Caco-2 (cell line): ENCODE measurements at regions not wholly inside any gene's neighbourhood (a gene's known extent, or its start where the extent isn't known, plus 50 kb on each side); places are given as distances from the start of the nearest gene placed in this dataset.

Source experiments
- BruUV-seq: library from RNA; stranded (reverse); fragments of 400-500 nt; replicated peaks from 2 replicates; lab custom pipeline; 2021; lab: Mats Ljungman, UMichigan
- CTCF ChIA-PET: fragments of 300-600 bp; sonication (Branson Sonifier 250); formaldehyde crosslinking; loops from one replicate; lab custom pipeline; 2022; ENCODE audit warnings: antibody characterized with exemption; lab: Charles Lee
- POLR2A ChIA-PET: fragments of 300-600 bp; sonication (Branson Sonifier 250); formaldehyde crosslinking; loops from one replicate; lab custom pipeline; 2022; ENCODE audit warnings: antibody characterized with exemption; lab: Charles Lee
- DNase-seq, 2 experiments: peaks; one replicate each; pipeline versions ENCODE4 v3.0.0 to v3.0.0-alpha.2; 2020 to 2022
- H3K27me3 ChIP-seq: replicated peaks from 2 replicates; pipeline ENCODE4 v1.6.0; 2011; ENCODE audit warnings: low read length; ENCODE audit not compliant: control insufficient read depth, insufficient read depth
- H3K36me3 ChIP-seq: 2 replicates; pipeline ENCODE4 v1.5.1; 2011; ENCODE audit warnings: low read length; ENCODE audit not compliant: control insufficient read depth, insufficient read depth
- H3K4me1 ChIP-seq: fragments of 250-450 bp; sonication (Bioruptor Pico); 2 replicates; pipeline ENCODE4 v1.5.1; 2020; ENCODE audit warnings: mild to moderate bottlenecking
- H3K4me3 ChIP-seq: 2 replicates; pipeline ENCODE4 v1.5.1; 2011; ENCODE audit warnings: low read depth, mild to moderate bottlenecking, control low read depth, low read length
- H3K9me3 ChIP-seq: fragments of 250-450 bp; sonication (Bioruptor Pico); 2 replicates; pipeline ENCODE4 v1.5.1; 2020; ENCODE audit warnings: mild to moderate bottlenecking, moderate library complexity
- H3K27ac Mint-ChIP-seq: one replicate; pipeline ENCODE4 v1.8.0; 2022; ENCODE audit warnings: mixed read lengths; ENCODE audit not compliant: unreplicated experiment
- H3K27me3 Mint-ChIP-seq: one replicate; pipeline ENCODE4 v1.8.0; 2022; ENCODE audit warnings: mixed read lengths; ENCODE audit not compliant: insufficient read depth, unreplicated experiment
- H3K36me3 Mint-ChIP-seq: one replicate; pipeline ENCODE4 v1.8.0; 2022; ENCODE audit warnings: mild to moderate bottlenecking, mixed read lengths; ENCODE audit not compliant: insufficient read depth, unreplicated experiment
- H3K4me1 Mint-ChIP-seq: one replicate; pipeline ENCODE4 v1.8.0; 2022; ENCODE audit warnings: low read depth, mixed read lengths; ENCODE audit not compliant: unreplicated experiment
- H3K4me3 Mint-ChIP-seq: one replicate; pipeline ENCODE4 v1.8.0; 2022; ENCODE audit warnings: mild to moderate bottlenecking, moderate library complexity, mixed read lengths; ENCODE audit not compliant: unreplicated experiment
- H3K9me3 Mint-ChIP-seq: one replicate; pipeline ENCODE4 v1.8.0; 2022; ENCODE audit warnings: mixed read lengths; ENCODE audit not compliant: unreplicated experiment
- CTCF ChIP-seq, 2 experiments: fragments of 200-600 bp in 1 of 2; IDR thresholded peaks; 1 replicate in 1 of 2; 2 replicates in 1 of 2; pipeline versions ENCODE4 v1.5.1 to v1.8.0; 2011 to 2022; ENCODE audit warnings: antibody characterized with exemption in 1 of 2, control low read depth in 1 of 2, inconsistent platforms in 1 of 2, low read depth in 1 of 2, low read length in 1 of 2, mild to moderate bottlenecking in 1 of 2, moderate library complexity in 1 of 2; ENCODE audit not compliant: insufficient read depth in 1 of 2, severe bottlenecking in 1 of 2, unreplicated experiment in 1 of 2
- intact Hi-C: fragments of 100-400 bp; cut with micrococcal nuclease; formaldehyde crosslinking; loops from one replicate; pipeline ENCODE4 v1.10.0; 2022; ENCODE audit not compliant: unreplicated experiment

- H3K27me3 Mint-ChIP-seq, result no peaks in the 10 kb centered on the region
- no peak for TF ChIP-seq CTCF (IDR thresholded peaks at IDR 0.05; ENCODE audit: insufficient read depth in 1 of 2, low read depth in 1 of 2, low read length in 1 of 2, severe bottlenecking in 1 of 2, unreplicated experiment in 1 of 2)
- no peaks in the 10 kb centered on the region for H3K27me3 ChIP-seq
- no peak overlapping the region for H3K4me3 ChIP-seq
- intact Hi-C loops, result no loop called here
- H3K27ac Mint-ChIP-seq, result no peak overlapping the region
- no peaks in the 10 kb centered on the region for H3K9me3 Mint-ChIP-seq
- ChIA-PET CTCF (no interaction called here), POLR2A (no interaction called here)
- no TSS peak for BruUV-seq
- no peaks in the 10 kb centered on the region for H3K9me3 ChIP-seq
- no peak for DNase-seq
- no peaks in the 10 kb centered on the region for H3K4me1 Mint-ChIP-seq
- no peaks in the 10 kb centered on the region for H3K4me1 ChIP-seq
- H3K36me3 Mint-ChIP-seq, result no peaks in the 10 kb centered on the region
- no peak overlapping the region for H3K4me3 Mint-ChIP-seq
- no peaks in the 10 kb centered on the region for H3K36me3 ChIP-seq
Measured at GRCh38 chrX:118219866-118220265, 103.3 kb upstream of the KLHL13 start.

- intact Hi-C loops, result no loop called here
- Histone ChIP-seq H3K9me3 (no peaks in the 10 kb centered on the region), H3K36me3 (no peaks in the 10 kb centered on the region), H3K27me3 (no peaks in the 10 kb centered on the region), H3K4me1 (no peaks in the 10 kb centered on the region), H3K4me3 (no peak overlapping the region)
- H3K9me3 Mint-ChIP-seq, result no peaks in the 10 kb centered on the region
- ChIA-PET CTCF (no interaction called here), POLR2A (no interaction called here)
- H3K36me3 Mint-ChIP-seq, result no peaks in the 10 kb centered on the region
- TF ChIP-seq CTCF (IDR thresholded peaks at IDR 0.05; ENCODE audit: insufficient read depth in 1 of 2, low read depth in 1 of 2, low read length in 1 of 2, severe bottlenecking in 1 of 2, unreplicated experiment in 1 of 2), result no peak
- H3K27ac Mint-ChIP-seq, result no peak overlapping the region
- no TSS peak for BruUV-seq
- H3K27me3 Mint-ChIP-seq, result no peaks in the 10 kb centered on the region
- DNase-seq, result no peak
- no peak overlapping the region for H3K4me3 Mint-ChIP-seq
- H3K4me1 Mint-ChIP-seq, result no peaks in the 10 kb centered on the region
Measured at GRCh38 chrX:118220509-118220908, 103.9 kb upstream of the KLHL13 start.

- no peaks in the 10 kb centered on the region for H3K36me3 ChIP-seq
- Mint-ChIP-seq H3K27ac (no peak overlapping the region), H3K4me3 (no peak overlapping the region), H3K9me3 (no peaks in the 10 kb centered on the region), H3K27me3 (no peaks in the 10 kb centered on the region), H3K36me3 (no peaks in the 10 kb centered on the region), H3K4me1 (no peaks in the 10 kb centered on the region)
- POLR2A ChIA-PET, result no interaction called here
- CTCF ChIA-PET, result no interaction called here
- no peaks in the 10 kb centered on the region for H3K9me3 ChIP-seq
- no peaks in the 10 kb centered on the region for H3K4me1 ChIP-seq
- no peaks in the 10 kb centered on the region for H3K27me3 ChIP-seq
- no TSS peak for BruUV-seq
- H3K4me3 ChIP-seq, result no peak overlapping the region
- intact Hi-C loops, result no loop called here
- TF ChIP-seq CTCF (IDR thresholded peaks at IDR 0.05; ENCODE audit: insufficient read depth in 1 of 2, low read depth in 1 of 2, low read length in 1 of 2, severe bottlenecking in 1 of 2, unreplicated experiment in 1 of 2), result no peak
- DNase-seq, result no peak
Measured at GRCh38 chrX:118221270-118221669, 104.7 kb upstream of the KLHL13 start.
